HCT116 (cell line): ENCODE measurements at regions not wholly inside any gene's neighbourhood (a gene's known extent, or its start where the extent isn't known, plus 50 kb on each side); places are given as distances from the start of the nearest gene placed in this dataset.

ENCODE experiments used
- ATAC-seq: fragments of 200-7000 bp; cut with Tn5 transposase; 2 replicates; pipeline ENCODE4 v1.9.1; 2020; ENCODE audit warnings: mild to moderate bottlenecking, moderate library complexity
- BruUV-seq: library from RNA; stranded (reverse); fragments of 400-500 nt; replicated peaks from 2 replicates; lab custom pipeline; 2021; lab: Mats Ljungman, UMichigan
- CTCF ChIA-PET: fragments of 300-600 bp; sonication (Branson Sonifier 250); formaldehyde crosslinking; loops from one replicate; lab custom pipeline; 2021; ENCODE audit warnings: antibody characterized with exemption; lab: Charles Lee
- POLR2A ChIA-PET: fragments of 300-600, 350-600 bp; sonication (Branson Sonifier 250); formaldehyde crosslinking; loops from one replicate; lab custom pipeline; 2021; ENCODE audit warnings: antibody characterized with exemption; lab: Charles Lee
- RAD21 ChIA-PET, 2 experiments: fragments of 300-600 bp; sonication (Branson Sonifier 250); formaldehyde crosslinking; loops; one replicate each; lab custom pipeline; 2023; ENCODE audit warnings: low total read pairs in 2 of 2; ENCODE audit not compliant: uncharacterized antibody in 2 of 2, unreplicated experiment in 2 of 2, low non-redundant PET in 1 of 2; lab: Charles Lee
- DNase-seq: peaks from one replicate; pipeline ENCODE4 v3.0.0-alpha.2; 2010; ENCODE audit warnings: low read depth, low spot score
- H2AFZ ChIP-seq: fragments of 200-600 bp; shearing (Covaris generic), sonication (generic); 2 replicates; pipeline ENCODE4 v1.6.1; 2017; ENCODE audit warnings: low read depth, mixed run types, mixed read lengths, antibody characterized with exemption, low read length; ENCODE audit not compliant: poor library complexity, severe bottlenecking
- H3K27ac ChIP-seq: 2 replicates; pipeline ENCODE4 v1.5.1; 2012; ENCODE audit warnings: low read depth, low read length
- H3K27me3 ChIP-seq: fragments of 200-600 bp; sonication (generic); 2 replicates; pipeline ENCODE4 v1.6.1; 2016; ENCODE audit warnings: mixed run types, low read length, mixed read lengths; ENCODE audit not compliant: insufficient read depth
- H3K36me3 ChIP-seq, 2 experiments: fragments of 200-500 bp in 1 of 2; fragments of 200-600 bp in 1 of 2; sonication (Bioruptor generic) in 1 of 2; sonication (generic) in 1 of 2; 2 replicates each; pipeline versions ENCODE4 v1.5.1 to v1.6.1; 2014 to 2016; ENCODE audit warnings: low read length in 2 of 2, inconsistent platforms in 1 of 2, mixed read lengths in 1 of 2, mixed run types in 1 of 2; ENCODE audit not compliant: insufficient read depth in 2 of 2, control insufficient read depth in 1 of 2
- H3K4me1 ChIP-seq, 2 experiments: fragments of 200-600 bp in 1 of 2; sonication (generic) in 1 of 2; 2 replicates each; pipeline versions ENCODE4 v1.5.1 to v1.6.1; 2012 to 2017; ENCODE audit warnings: low read length in 2 of 2, inconsistent platforms in 1 of 2, mild to moderate bottlenecking in 1 of 2, mixed read lengths in 1 of 2, mixed run types in 1 of 2, moderate library complexity in 1 of 2; ENCODE audit not compliant: insufficient read depth in 2 of 2, control insufficient read depth in 1 of 2
- H3K4me2 ChIP-seq: fragments of 200-600 bp; sonication (generic); 2 replicates; pipeline ENCODE4 v1.6.1; 2017; ENCODE audit warnings: mixed run types, low read length, mixed read lengths
- H3K4me3 ChIP-seq, 2 experiments: fragments of 200-600 bp in 1 of 2; sonication (generic) in 1 of 2; replicated peaks in 1 of 2; 2 replicates each; pipeline ENCODE4 v1.5.1; 2011 to 2016; ENCODE audit warnings: low read length in 2 of 2, control low read depth in 1 of 2, low read depth in 1 of 2, mild to moderate bottlenecking in 1 of 2, mixed read lengths in 1 of 2, mixed run types in 1 of 2
- H3K79me2 ChIP-seq: fragments of 200-600 bp; sonication (generic); 2 replicates; pipeline ENCODE4 v1.6.1; 2017; ENCODE audit warnings: mild to moderate bottlenecking, mixed run types, low read length, moderate library complexity, mixed read lengths; ENCODE audit not compliant: insufficient read depth
- H3K9ac ChIP-seq: fragments of 200-600 bp; sonication (generic); 2 replicates; pipeline ENCODE4 v1.6.1; 2016; ENCODE audit warnings: low read length, mixed read lengths
- H3K9me2 ChIP-seq: fragments of 200-600 bp; sonication (generic), shearing (Covaris generic); 2 replicates; pipeline ENCODE4 v1.6.1; 2017; ENCODE audit warnings: mixed run types, mild to moderate bottlenecking, moderate library complexity; ENCODE audit not compliant: insufficient read depth
- H3K9me3 ChIP-seq, 2 experiments: fragments of 200-500 bp in 1 of 2; fragments of 200-600 bp in 1 of 2; sonication (Bioruptor generic) in 1 of 2; sonication (generic) in 1 of 2; 2 replicates each; pipeline ENCODE4 v1.6.1; 2014 to 2017; ENCODE audit warnings: low read length in 2 of 2, mixed read lengths in 2 of 2, inconsistent platforms in 1 of 2, low read depth in 1 of 2, mild to moderate bottlenecking in 1 of 2, mixed run types in 1 of 2, moderate library complexity in 1 of 2; ENCODE audit not compliant: control insufficient read depth in 1 of 2, insufficient read depth in 1 of 2
- H4K20me1 ChIP-seq: fragments of 200-600 bp; sonication (generic), shearing (Covaris generic); 2 replicates; pipeline ENCODE4 v1.6.1; 2017; ENCODE audit warnings: mixed run types, mild to moderate bottlenecking, moderate library complexity; ENCODE audit not compliant: insufficient read depth
- EZH2phosphoT487 ChIP-seq: fragments of 200-600 bp; IDR thresholded peaks from 2 replicates; pipeline ENCODE4 v1.6.1; 2018; ENCODE audit warnings: antibody characterized with exemption, borderline replicate concordance
- FOSL1 ChIP-seq: IDR thresholded peaks from 2 replicates; pipeline ENCODE4 v1.6.1; 2012; ENCODE audit warnings: low read depth
- POLR2A ChIP-seq: IDR thresholded peaks from 2 replicates; pipeline ENCODE4 v1.7.0; 2011; ENCODE audit warnings: borderline replicate concordance; ENCODE audit not compliant: insufficient read depth, insufficient read length; ENCODE audit errors: extremely low read depth
- POLR2AphosphoS5 ChIP-seq: IDR thresholded peaks from 2 replicates; pipeline ENCODE4 v1.6.1; 2011; ENCODE audit warnings: mild to moderate bottlenecking, low read depth, low read length, moderate library complexity
- SIN3A ChIP-seq: IDR thresholded peaks from 2 replicates; pipeline ENCODE4 v1.6.1; 2012; ENCODE audit warnings: low read depth
- SP1 ChIP-seq: IDR thresholded peaks from 2 replicates; pipeline ENCODE4 v1.6.1; 2012; ENCODE audit warnings: low read depth
- YY1 ChIP-seq: IDR thresholded peaks from 2 replicates; pipeline ENCODE4 v1.6.1; 2011; ENCODE audit warnings: low read length, low read depth, moderate library complexity, mild to moderate bottlenecking; ENCODE audit not compliant: insufficient replicate concordance; ENCODE audit errors: extremely low read depth
- intact Hi-C: fragments of 100-400 bp; cut with micrococcal nuclease; formaldehyde crosslinking; loops from 2 replicates; pipeline ENCODE4 v1.10.0; 2022
- TF ChIP-seq, protein P1 (sequence below): IDR thresholded peaks from 2 replicates; pipeline ENCODE4 v1.6.1; 2012
- TF ChIP-seq, protein P2 (sequence below), 3 experiments: fragments of 200-600 bp in 1 of 3; sonication (generic) in 1 of 3; IDR thresholded peaks in 2 of 3; conservative IDR thresholded peaks in 1 of 3; 2 replicates each; pipeline ENCODE4 v1.5.1; 2012 to 2017; ENCODE audit warnings: low read depth in 2 of 3, low read length in 2 of 3, antibody characterized with exemption in 1 of 3, borderline replicate concordance in 1 of 3, control low read depth in 1 of 3, mild to moderate bottlenecking in 1 of 3, mixed read lengths in 1 of 3, mixed run types in 1 of 3, moderate library complexity in 1 of 3; ENCODE audit not compliant: insufficient read depth in 1 of 3
- TF ChIP-seq, protein P3 (sequence below): IDR thresholded peaks from 2 replicates; pipeline ENCODE4 v1.6.1; 2012

DNA sequence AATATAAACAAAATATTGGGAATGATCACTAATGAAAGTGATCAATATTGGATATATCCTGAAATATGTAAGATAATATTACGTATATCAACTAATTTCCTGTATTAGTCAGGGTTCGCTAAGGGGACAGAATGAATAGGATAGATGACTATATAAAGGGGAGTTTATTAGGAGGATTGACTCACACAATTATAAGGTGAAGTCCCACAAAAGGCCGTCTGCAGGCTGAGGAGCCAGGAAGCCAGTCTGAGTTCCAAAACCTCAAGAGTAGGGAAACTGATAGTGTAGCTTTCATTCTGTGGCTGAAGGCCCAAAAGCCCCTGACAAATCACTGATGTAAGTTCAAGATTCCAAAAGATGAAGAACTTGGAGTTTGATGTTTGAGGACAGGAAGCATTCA, 561.1 kb downstream of the PRDM9 start:
- ChIA-PET POLR2A (no interaction called here), RAD21 (no interaction called here)
- H3K36me3 ChIP-seq: no peaks in the 10 kb centered on the region
- ATAC-seq: no peak
- peaks cover 8 to 30% of the 10 kb centered on the region in 2 experiments; a peak in 2 of 4 replicates for H3K9me3 ChIP-seq
- TF ChIP-seq SIN3A (no peak), POLR2AphosphoS5 (no peak), SP1 (no peak), EZH2phosphoT487 (no peak), YY1 (no peak), FOSL1 (no peak), POLR2A (no peak)
- TF ChIP-seq, protein P1, sequence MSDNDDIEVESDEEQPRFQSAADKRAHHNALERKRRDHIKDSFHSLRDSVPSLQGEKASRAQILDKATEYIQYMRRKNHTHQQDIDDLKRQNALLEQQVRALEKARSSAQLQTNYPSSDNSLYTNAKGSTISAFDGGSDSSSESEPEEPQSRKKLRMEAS: no peak
- TF ChIP-seq, protein P2, sequence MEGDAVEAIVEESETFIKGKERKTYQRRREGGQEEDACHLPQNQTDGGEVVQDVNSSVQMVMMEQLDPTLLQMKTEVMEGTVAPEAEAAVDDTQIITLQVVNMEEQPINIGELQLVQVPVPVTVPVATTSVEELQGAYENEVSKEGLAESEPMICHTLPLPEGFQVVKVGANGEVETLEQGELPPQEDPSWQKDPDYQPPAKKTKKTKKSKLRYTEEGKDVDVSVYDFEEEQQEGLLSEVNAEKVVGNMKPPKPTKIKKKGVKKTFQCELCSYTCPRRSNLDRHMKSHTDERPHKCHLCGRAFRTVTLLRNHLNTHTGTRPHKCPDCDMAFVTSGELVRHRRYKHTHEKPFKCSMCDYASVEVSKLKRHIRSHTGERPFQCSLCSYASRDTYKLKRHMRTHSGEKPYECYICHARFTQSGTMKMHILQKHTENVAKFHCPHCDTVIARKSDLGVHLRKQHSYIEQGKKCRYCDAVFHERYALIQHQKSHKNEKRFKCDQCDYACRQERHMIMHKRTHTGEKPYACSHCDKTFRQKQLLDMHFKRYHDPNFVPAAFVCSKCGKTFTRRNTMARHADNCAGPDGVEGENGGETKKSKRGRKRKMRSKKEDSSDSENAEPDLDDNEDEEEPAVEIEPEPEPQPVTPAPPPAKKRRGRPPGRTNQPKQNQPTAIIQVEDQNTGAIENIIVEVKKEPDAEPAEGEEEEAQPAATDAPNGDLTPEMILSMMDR (IDR thresholded peaks at IDR 0.05 in 2 of 3, conservative IDR thresholded peaks at IDR 0.05 in 1 of 3; ENCODE audit: borderline replicate concordance in 1 of 3, insufficient read depth in 1 of 3, low read depth in 2 of 3, low read length in 2 of 3): no peak
- TF ChIP-seq, protein P3, sequence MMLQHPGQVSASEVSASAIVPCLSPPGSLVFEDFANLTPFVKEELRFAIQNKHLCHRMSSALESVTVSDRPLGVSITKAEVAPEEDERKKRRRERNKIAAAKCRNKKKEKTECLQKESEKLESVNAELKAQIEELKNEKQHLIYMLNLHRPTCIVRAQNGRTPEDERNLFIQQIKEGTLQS: no peak
- TF ChIP-seq, all 23 proteins: peak for 0
- Histone ChIP-seq H3K79me2 (no peaks in the 10 kb centered on the region), H3K4me2 (no peak overlapping the region), H3K9ac (no peak overlapping the region), H3K4me3 (no peak overlapping the region), H2AFZ (no peak overlapping the region), H3K4me1 (no peaks in the 10 kb centered on the region), H3K9me2 (no peaks in the 10 kb centered on the region), H4K20me1 (no peaks in the 10 kb centered on the region), H3K27ac (no peak overlapping the region), H3K27me3 (no peaks in the 10 kb centered on the region)
- no TSS peak for BruUV-seq
- DNase-seq: no peak
- intact Hi-C loops: no loop called here
- CTCF ChIA-PET: no interaction called here
